ENCODE measurements at regions not wholly inside any gene's neighbourhood (a gene's known extent, or its start where the extent isn't known, plus 50 kb on each side); places are given as distances from the start of the nearest gene placed in this dataset.
A peak's percentile ranks its signal among the peaks of the same experiment; 100 is the strongest.

- WGBS, 2 donors = 93 to 94% methylated on average over 3 of the region's 3 CpGs
- Histone ChIP-seq H3K4me3 (no peak overlapping the region), H3K36me3 (no peaks in the 10 kb centered on the region), H3K9me3 (no peaks in the 10 kb centered on the region), H3K27ac (no peak overlapping the region), H3K27me3 (no peaks in the 10 kb centered on the region), H3K4me1 (peaks cover 0 to 9% (median 4%) of the 10 kb centered on the region in 4 donors)
- no peak for TF ChIP-seq EP300 (IDR thresholded peaks at IDR 0.05)
- no peak for TF ChIP-seq CTCF (IDR thresholded peaks at IDR 0.05)
- TF ChIP-seq POLR2A (IDR thresholded peaks at IDR 0.05) = no peak
- DNase-seq (no peak), ATAC-seq (ENCODE audit: low FRiP score in 2 of 2) (no peak)
Measured at GRCh38 chr10:36177071-36177470, 535.0 kb upstream of the FZD8 start.

GRCh38 chr10:36175954-36176353, 533.9 kb upstream of the FZD8 start:
- Histone ChIP-seq H3K36me3 (no peaks in the 10 kb centered on the region), H3K27me3 (no peaks in the 10 kb centered on the region), H3K4me3 (no peak overlapping the region), H3K9me3 (no peaks in the 10 kb centered on the region), H3K27ac (no peak overlapping the region), H3K4me1 (peaks cover 0 to 12% (median 7%) of the 10 kb centered on the region in 4 donors)
- DNase-seq (no peak), ATAC-seq (ENCODE audit: low FRiP score in 2 of 2) (no peak)
- TF ChIP-seq POLR2A (IDR thresholded peaks at IDR 0.05) = no peak
- TF ChIP-seq CTCF (IDR thresholded peaks at IDR 0.05) = no peak
- TF ChIP-seq EP300 (IDR thresholded peaks at IDR 0.05) = no peak
- no peak for TF ChIP-seq POLR2AphosphoS5 (IDR thresholded peaks at IDR 0.05)

- H3K36me3 ChIP-seq = no peaks in the 10 kb centered on the region
- peak overlapping the region in 1 of 4 donors; percentile 40 for H3K27ac ChIP-seq
- no peak overlapping the region for H3K4me3 ChIP-seq
- no peaks in the 10 kb centered on the region for H3K27me3 ChIP-seq
- TF ChIP-seq POLR2AphosphoS5 (IDR thresholded peaks at IDR 0.05) (peak in 1 of 2 donors; percentile 52), EP300 (IDR thresholded peaks at IDR 0.05) (no peak)
- H3K4me1 ChIP-seq = peaks cover 0 to 12% (median 7%) of the 10 kb centered on the region in 4 donors
- ATAC-seq (ENCODE audit: low FRiP score in 2 of 2) = no peak
- DNase-seq = no peak
- 31 to 44% methylated on average over 4 of the region's 4 CpGs for WGBS, 2 donors
- H3K9me3 ChIP-seq = no peaks in the 10 kb centered on the region
Measured at GRCh38 chr10:36173364-36173763, 531.3 kb upstream of the FZD8 start.

- H3K27me3 ChIP-seq = no peaks in the 10 kb centered on the region
- 46 to 47% methylated on average over 10 of the region's 10 CpGs for WGBS, 2 donors
- H3K9me3 ChIP-seq = no peaks in the 10 kb centered on the region
- H3K4me1 ChIP-seq = peaks cover 0 to 12% (median 7%) of the 10 kb centered on the region in 4 donors
- TF ChIP-seq POLR2A (IDR thresholded peaks at IDR 0.05) = no peak
- TF ChIP-seq POLR2AphosphoS5 (IDR thresholded peaks at IDR 0.05) = no peak
- TF ChIP-seq EP300 (IDR thresholded peaks at IDR 0.05) = no peak
- no peak for TF ChIP-seq CTCF (IDR thresholded peaks at IDR 0.05)
- no peak for DNase-seq
- peak in 1 of 2 donors; percentile 60 for ATAC-seq (ENCODE audit: low FRiP score in 2 of 2)
- H3K4me3 ChIP-seq = no peak overlapping the region
- no peaks in the 10 kb centered on the region for H3K36me3 ChIP-seq
- peak overlapping the region in 2 of 4 donors; percentile 35 to 40 for H3K27ac ChIP-seq
Measured at GRCh38 chr10:36171953-36172940, 530.2 kb upstream of the FZD8 start.

- ATAC-seq (ENCODE audit: low FRiP score in 2 of 2) = peak in 1 of 2 donors; percentile 10
- WGBS, 2 donors = 71 to 75% methylated on average over 1 of the region's 1 CpG
- DNase-seq = no peak
Measured at GRCh38 chr10:36171556-36171952, 529.5 kb upstream of the FZD8 start.

More at GRCh38 chr10:36171556-36171952, 529.5 kb upstream of the FZD8 start:
- Histone ChIP-seq H3K36me3 (no peaks in the 10 kb centered on the region), H3K27ac (no peak overlapping the region), H3K4me1 (peaks cover 0 to 12% (median 7%) of the 10 kb centered on the region in 4 donors), H3K4me3 (no peak overlapping the region), H3K9me3 (no peaks in the 10 kb centered on the region), H3K27me3 (no peaks in the 10 kb centered on the region)
- TF ChIP-seq POLR2A (IDR thresholded peaks at IDR 0.05) = no peak
- no peak for TF ChIP-seq EP300 (IDR thresholded peaks at IDR 0.05)
- TF ChIP-seq POLR2AphosphoS5 (IDR thresholded peaks at IDR 0.05) = no peak
- no peak for TF ChIP-seq CTCF (IDR thresholded peaks at IDR 0.05)

Data from upper lobe of left lung (tissue), 6 donors.